HEK293 (cell line): ENCODE measurements at regions not wholly inside any gene's neighbourhood (a gene's known extent, or its start where the extent isn't known, plus 50 kb on each side); places are given as distances from the start of the nearest gene placed in this dataset.

Source experiments
- CTCF ChIA-PET: fragments of 350-600 bp; formaldehyde crosslinking; extraction: SDS; loops from one replicate; lab custom pipeline; 2021; ENCODE audit warnings: antibody characterized with exemption; lab: Yijun Ruan, JAX
- POLR2A ChIA-PET: fragments of 300-600 bp; formaldehyde crosslinking; extraction: SDS; loops from one replicate; lab custom pipeline; 2020; ENCODE audit warnings: antibody characterized with exemption, inconsistent platforms; lab: Yijun Ruan, JAX
- H3K27ac ChIP-seq: fragments of 200-500 bp; sonication (Bioruptor generic); 2 replicates; pipeline ENCODE4 v1.5.1; 2014; ENCODE audit warnings: low read depth, low read length, control low read depth, inconsistent platforms; ENCODE audit errors: extremely low read depth
- H3K36me3 ChIP-seq, 2 experiments: fragments of 200-500 bp in 1 of 2; sonication (Bioruptor generic) in 1 of 2; 1 replicate in 1 of 2; 2 replicates in 1 of 2; pipeline ENCODE4 v1.5.1; 2014 to 2017; ENCODE audit warnings: inconsistent platforms in 2 of 2, low read length in 2 of 2; ENCODE audit not compliant: control insufficient read depth in 2 of 2, insufficient read depth in 1 of 2
- H3K4me1 ChIP-seq: fragments of 200-500 bp; sonication (Bioruptor generic); 2 replicates; pipeline ENCODE4 v1.5.1; 2014; ENCODE audit warnings: mild to moderate bottlenecking, low read length, inconsistent platforms; ENCODE audit not compliant: control insufficient read depth, insufficient read depth
- H3K4me3 ChIP-seq: 2 replicates; pipeline ENCODE4 v1.5.1; 2011; ENCODE audit warnings: low read depth, mild to moderate bottlenecking, control low read depth, low read length, moderate library complexity
- H3K9me3 ChIP-seq: fragments of 200-500 bp; sonication (Bioruptor generic); 2 replicates; pipeline ENCODE4 v1.5.1; 2014; ENCODE audit warnings: low read depth, low read length, inconsistent platforms; ENCODE audit not compliant: control insufficient read depth, insufficient read depth
- BCL11B ChIP-seq: fragments of 450-650 bp; formaldehyde crosslinking; IDR thresholded peaks from 2 replicates; pipeline ENCODE4 v1.5.1; 2016; ENCODE audit warnings: low read depth, missing biosample characterization, missing genetic modification characterization
- KLF16 ChIP-seq: fragments of 450-650 bp; formaldehyde crosslinking; IDR thresholded peaks from 2 replicates; pipeline ENCODE4 v1.5.1; 2017; ENCODE audit warnings: missing biosample characterization, missing genetic modification characterization
- OVOL3 ChIP-seq: fragments of 450-650 bp; formaldehyde crosslinking; IDR thresholded peaks from 2 replicates; pipeline ENCODE4 v1.5.1; 2016; ENCODE audit warnings: missing biosample characterization, missing genetic modification characterization
- ZBTB10 ChIP-seq: fragments of 450-650 bp; formaldehyde crosslinking; IDR thresholded peaks from 2 replicates; pipeline ENCODE4 v1.5.1; 2016; ENCODE audit warnings: missing biosample characterization, missing genetic modification characterization
- ZBTB7A ChIP-seq: fragments of 450-650 bp; formaldehyde crosslinking; IDR thresholded peaks from 2 replicates; pipeline ENCODE4 v1.5.1; 2016; ENCODE audit warnings: low read depth, missing biosample characterization, missing genetic modification characterization
- ZNF184 ChIP-seq: fragments of 450-650 bp; IDR thresholded peaks from 2 replicates; pipeline ENCODE4 v1.5.1; 2018; ENCODE audit warnings: missing biosample characterization, mild to moderate bottlenecking, missing genetic modification characterization
- ZNF211 ChIP-seq: fragments of 450-650 bp; formaldehyde crosslinking; IDR thresholded peaks from 2 replicates; pipeline ENCODE4 v1.5.1; 2016; ENCODE audit warnings: low read depth, missing biosample characterization, missing genetic modification characterization
- ZNF221 ChIP-seq: fragments of 450-650 bp; formaldehyde crosslinking; IDR thresholded peaks from 2 replicates; pipeline ENCODE4 v1.5.1; 2017; ENCODE audit warnings: missing biosample characterization, missing genetic modification characterization, borderline replicate concordance
- ZNF274 ChIP-seq, 2 experiments: fragments of 200-500 bp in 1 of 2; fragments of 450-650 bp in 1 of 2; sonication (Bioruptor generic) in 1 of 2; formaldehyde crosslinking in 1 of 2; IDR thresholded peaks; 2 replicates each; pipeline versions ENCODE4 v1.5.1 to v1.6.1; 2014 to 2016; ENCODE audit warnings: borderline replicate concordance in 1 of 2, inconsistent platforms in 1 of 2, low read length in 1 of 2, missing biosample characterization in 1 of 2, missing genetic modification characterization in 1 of 2
- ZNF544 ChIP-seq: fragments of 450-650 bp; formaldehyde crosslinking; IDR thresholded peaks from 2 replicates; pipeline ENCODE4 v1.5.0; 2017; ENCODE audit warnings: missing biosample characterization, missing genetic modification characterization
- ZNF621 ChIP-seq: fragments of 450-650 bp; formaldehyde crosslinking; IDR thresholded peaks from 2 replicates; pipeline ENCODE4 v1.5.1; 2017; ENCODE audit warnings: missing biosample characterization, missing genetic modification characterization
- ZNF670 ChIP-seq: fragments of 450-650 bp; formaldehyde crosslinking; IDR thresholded peaks from 2 replicates; pipeline ENCODE4 v1.5.1; 2016; ENCODE audit warnings: missing biosample characterization, missing genetic modification characterization, low read depth
- ZNF677 ChIP-seq: fragments of 450-650 bp; IDR thresholded peaks from 2 replicates; pipeline ENCODE4 v1.5.0; 2018; ENCODE audit warnings: missing biosample characterization, mild to moderate bottlenecking, missing genetic modification characterization, moderate library complexity
- ZNF776 ChIP-seq: fragments of 450-650 bp; formaldehyde crosslinking; IDR thresholded peaks from 2 replicates; pipeline ENCODE4 v1.5.0; 2017; ENCODE audit warnings: missing biosample characterization, missing genetic modification characterization, borderline replicate concordance
- ZNF777 ChIP-seq: fragments of 450-650 bp; formaldehyde crosslinking; IDR thresholded peaks from 2 replicates; pipeline ENCODE4 v1.5.1; 2017; ENCODE audit warnings: missing biosample characterization, missing genetic modification characterization, borderline replicate concordance
- ZSCAN16 ChIP-seq: fragments of 450-650 bp; formaldehyde crosslinking; IDR thresholded peaks from 2 replicates; pipeline ENCODE4 v1.5.1; 2016; ENCODE audit warnings: missing biosample characterization, missing genetic modification characterization
- TF ChIP-seq, protein P1 (sequence below): fragments of 450-650 bp; formaldehyde crosslinking; IDR thresholded peaks from 2 replicates; pipeline ENCODE4 v1.5.1; 2016; ENCODE audit warnings: missing biosample characterization, missing genetic modification characterization
- TF ChIP-seq, protein P2 (sequence below): fragments of 450-650 bp; IDR thresholded peaks from 2 replicates; pipeline ENCODE4 v1.5.1; 2018; ENCODE audit warnings: missing biosample characterization, mild to moderate bottlenecking, missing genetic modification characterization
- TF ChIP-seq, protein P3 (sequence below): fragments of 450-650 bp; formaldehyde crosslinking; IDR thresholded peaks from 2 replicates; pipeline ENCODE4; 2016; ENCODE audit warnings: missing biosample characterization, missing genetic modification characterization
- TF ChIP-seq, protein P4 (sequence below): fragments of 450-650 bp; formaldehyde crosslinking; IDR thresholded peaks from 2 replicates; pipeline ENCODE4 v1.5.1; 2016; ENCODE audit warnings: missing biosample characterization, missing genetic modification characterization

DNA sequence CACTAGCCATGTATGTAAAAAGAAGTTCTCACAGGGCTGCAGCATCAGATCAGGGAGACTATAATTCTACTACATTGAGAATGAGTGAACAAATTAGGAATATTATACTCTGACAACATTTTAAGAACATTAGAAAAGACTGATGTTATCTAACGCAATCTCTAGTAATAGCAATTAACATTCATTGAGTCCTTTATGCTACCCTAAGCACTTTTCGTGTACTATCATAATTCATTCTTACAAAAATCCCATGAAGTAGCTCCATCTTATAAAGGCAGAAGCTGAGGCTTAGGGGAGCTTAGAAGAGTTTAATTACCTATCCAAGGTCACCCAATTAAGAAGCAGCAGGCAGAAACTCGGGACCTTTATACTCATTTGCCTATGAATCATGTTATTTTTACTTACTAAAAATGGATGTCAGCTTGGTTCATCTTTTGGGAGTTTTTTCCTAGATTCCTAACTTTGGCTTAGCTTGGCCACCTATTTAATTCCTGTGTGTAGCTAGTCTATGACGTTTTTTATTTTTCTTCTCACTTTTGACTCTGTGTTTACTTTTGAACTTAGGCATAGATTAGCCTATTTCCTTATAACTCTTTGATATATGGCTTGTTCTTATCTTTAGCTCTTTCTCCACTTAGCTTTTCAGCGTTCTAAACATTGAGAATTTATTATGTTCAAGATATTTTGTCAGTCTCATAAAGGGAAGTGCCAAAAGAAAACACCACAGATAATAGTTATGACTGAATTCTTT lies 333.5 kb upstream of the DCN start (continued):
- no peak for TF ChIP-seq ZNF274 (IDR thresholded peaks at IDR 0.05; ENCODE audit: low read length)
- no peak for TF ChIP-seq ZNF274 (tag by site-specific recombination; IDR thresholded peaks at IDR 0.05; ENCODE audit: borderline replicate concordance)
- TF ChIP-seq, protein P1, sequence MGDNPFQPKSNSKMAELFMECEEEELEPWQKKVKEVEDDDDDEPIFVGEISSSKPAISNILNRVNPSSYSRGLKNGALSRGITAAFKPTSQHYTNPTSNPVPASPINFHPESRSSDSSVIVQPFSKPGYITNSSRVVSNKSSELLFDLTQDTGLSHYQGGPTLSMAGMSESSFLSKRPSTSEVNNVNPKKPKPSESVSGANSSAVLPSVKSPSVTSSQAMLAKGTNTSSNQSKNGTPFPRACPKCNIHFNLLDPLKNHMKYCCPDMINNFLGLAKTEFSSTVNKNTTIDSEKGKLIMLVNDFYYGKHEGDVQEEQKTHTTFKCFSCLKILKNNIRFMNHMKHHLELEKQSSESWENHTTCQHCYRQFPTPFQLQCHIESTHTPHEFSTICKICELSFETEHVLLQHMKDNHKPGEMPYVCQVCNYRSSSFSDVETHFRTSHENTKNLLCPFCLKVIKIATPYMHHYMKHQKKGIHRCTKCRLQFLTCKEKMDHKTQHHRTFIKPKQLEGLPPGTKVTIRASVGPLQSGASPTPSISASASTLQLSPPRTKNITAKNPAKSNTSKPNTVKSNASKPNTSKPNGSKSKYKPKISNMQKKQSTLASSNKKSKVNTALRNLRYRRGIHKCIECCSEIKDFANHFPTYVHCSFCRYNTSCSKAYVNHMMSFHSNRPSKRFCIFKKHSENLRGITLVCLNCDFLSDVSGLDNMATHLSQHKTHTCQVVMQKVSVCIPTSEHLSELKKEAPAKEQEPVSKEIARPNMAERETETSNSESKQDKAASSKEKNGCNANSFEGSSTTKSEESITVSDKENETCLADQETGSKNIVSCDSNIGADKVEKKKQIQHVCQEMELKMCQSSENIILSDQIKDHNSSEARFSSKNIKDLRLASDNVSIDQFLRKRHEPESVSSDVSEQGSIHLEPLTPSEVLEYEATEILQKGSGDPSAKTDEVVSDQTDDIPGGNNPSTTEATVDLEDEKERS (tag by site-specific recombination), result no peak

GRCh38 chr12:91513313-91513712 lies 330.7 kb upstream of the DCN start:
- Histone ChIP-seq H3K27ac (no peak overlapping the region), H3K9me3 (no peaks in the 10 kb centered on the region), H3K36me3 (no peaks in the 10 kb centered on the region), H3K4me3 (no peak overlapping the region), H3K4me1 (peaks cover 3% of the 10 kb centered on the region; the same call in 1 of the 2 replicates)
- TF ChIP-seq ZSCAN16 (tag by site-specific recombination) (no peak), ZNF544 (no peak), ZNF211 (tag by site-specific recombination) (no peak), BCL11B (tag by site-specific recombination) (no peak), ZNF221 (no peak), ZNF670 (tag by site-specific recombination) (no peak)
- TF ChIP-seq, protein P2, sequence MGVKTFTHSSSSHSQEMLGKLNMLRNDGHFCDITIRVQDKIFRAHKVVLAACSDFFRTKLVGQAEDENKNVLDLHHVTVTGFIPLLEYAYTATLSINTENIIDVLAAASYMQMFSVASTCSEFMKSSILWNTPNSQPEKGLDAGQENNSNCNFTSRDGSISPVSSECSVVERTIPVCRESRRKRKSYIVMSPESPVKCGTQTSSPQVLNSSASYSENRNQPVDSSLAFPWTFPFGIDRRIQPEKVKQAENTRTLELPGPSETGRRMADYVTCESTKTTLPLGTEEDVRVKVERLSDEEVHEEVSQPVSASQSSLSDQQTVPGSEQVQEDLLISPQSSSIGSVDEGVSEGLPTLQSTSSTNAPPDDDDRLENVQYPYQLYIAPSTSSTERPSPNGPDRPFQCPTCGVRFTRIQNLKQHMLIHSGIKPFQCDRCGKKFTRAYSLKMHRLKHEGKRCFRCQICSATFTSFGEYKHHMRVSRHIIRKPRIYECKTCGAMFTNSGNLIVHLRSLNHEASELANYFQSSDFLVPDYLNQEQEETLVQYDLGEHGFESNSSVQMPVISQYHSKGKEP (tag by site-specific recombination), result no peak
- ChIA-PET POLR2A (no interaction called here), CTCF (no interaction called here)

- H3K27ac ChIP-seq, result no peak overlapping the region
- H3K9me3 ChIP-seq, result no peaks in the 10 kb centered on the region
- CTCF ChIA-PET, result no interaction called here
- no peaks in the 10 kb centered on the region for H3K36me3 ChIP-seq
- no peak overlapping the region for H3K4me3 ChIP-seq
- POLR2A ChIA-PET, result no interaction called here
- TF ChIP-seq ZNF677, result no peak
- no peak for TF ChIP-seq ZBTB7A (tag by site-specific recombination)
- no peak for TF ChIP-seq ZBTB10 (tag by site-specific recombination)
- TF ChIP-seq, protein P3, sequence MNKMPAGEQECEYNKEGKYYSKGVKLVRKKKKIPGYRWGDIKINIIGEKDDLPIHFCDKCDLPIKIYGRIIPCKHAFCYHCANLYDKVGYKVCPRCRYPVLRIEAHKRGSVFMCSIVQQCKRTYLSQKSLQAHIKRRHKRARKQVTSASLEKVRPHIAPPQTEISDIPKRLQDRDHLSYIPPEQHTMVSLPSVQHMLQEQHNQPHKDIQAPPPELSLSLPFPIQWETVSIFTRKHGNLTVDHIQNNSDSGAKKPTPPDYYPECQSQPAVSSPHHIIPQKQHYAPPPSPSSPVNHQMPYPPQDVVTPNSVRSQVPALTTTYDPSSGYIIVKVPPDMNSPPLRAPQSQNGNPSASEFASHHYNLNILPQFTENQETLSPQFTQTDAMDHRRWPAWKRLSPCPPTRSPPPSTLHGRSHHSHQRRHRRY, result no peak
- TF ChIP-seq, protein P4, sequence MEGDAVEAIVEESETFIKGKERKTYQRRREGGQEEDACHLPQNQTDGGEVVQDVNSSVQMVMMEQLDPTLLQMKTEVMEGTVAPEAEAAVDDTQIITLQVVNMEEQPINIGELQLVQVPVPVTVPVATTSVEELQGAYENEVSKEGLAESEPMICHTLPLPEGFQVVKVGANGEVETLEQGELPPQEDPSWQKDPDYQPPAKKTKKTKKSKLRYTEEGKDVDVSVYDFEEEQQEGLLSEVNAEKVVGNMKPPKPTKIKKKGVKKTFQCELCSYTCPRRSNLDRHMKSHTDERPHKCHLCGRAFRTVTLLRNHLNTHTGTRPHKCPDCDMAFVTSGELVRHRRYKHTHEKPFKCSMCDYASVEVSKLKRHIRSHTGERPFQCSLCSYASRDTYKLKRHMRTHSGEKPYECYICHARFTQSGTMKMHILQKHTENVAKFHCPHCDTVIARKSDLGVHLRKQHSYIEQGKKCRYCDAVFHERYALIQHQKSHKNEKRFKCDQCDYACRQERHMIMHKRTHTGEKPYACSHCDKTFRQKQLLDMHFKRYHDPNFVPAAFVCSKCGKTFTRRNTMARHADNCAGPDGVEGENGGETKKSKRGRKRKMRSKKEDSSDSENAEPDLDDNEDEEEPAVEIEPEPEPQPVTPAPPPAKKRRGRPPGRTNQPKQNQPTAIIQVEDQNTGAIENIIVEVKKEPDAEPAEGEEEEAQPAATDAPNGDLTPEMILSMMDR (tag by site-specific recombination), result no peak
- TF ChIP-seq ZNF777 (tag by site-specific recombination), result no peak
- no peak for TF ChIP-seq ZNF621
- no peak for TF ChIP-seq ZNF776 (tag by site-specific recombination)
- no peak for TF ChIP-seq ZNF184 (tag by site-specific recombination)
- TF ChIP-seq KLF16 (tag by site-specific recombination), result no peak
- TF ChIP-seq OVOL3 (tag by site-specific recombination), result no peak
- H3K4me1 ChIP-seq, result peaks cover 3% of the 10 kb centered on the region; the same call in 1 of the 2 replicates
Measured at GRCh38 chr12:91511795-91512420, 329.3 kb upstream of the DCN start.
